Kidney (tissue), 13 donors: ENCODE measurements at regions not wholly inside any gene's neighbourhood (a gene's known extent, or its start where the extent isn't known, plus 50 kb on each side); places are given as distances from the start of the nearest gene placed in this dataset.
A peak's percentile ranks its signal among the peaks of the same experiment; 100 is the strongest.

Source experiments
- DNase-seq, 5 donors: peaks; one replicate each; pipeline ENCODE4 v3.0.0-alpha.2; 2013 to 2020
- FAIRE-seq: peaks from 2 replicates; lab custom pipeline; 2012; peaks lifted over from hg19 to GRCh38; lab: Jason Lieb, UNC
- H3K27ac ChIP-seq, 2 donors: one replicate each; pipeline ENCODE4 v1.7.0; 2013; ENCODE audit warnings: low read depth in 2 of 2, low read length in 2 of 2, inconsistent platforms in 1 of 2
- H3K27me3 ChIP-seq: one replicate; pipeline ENCODE4 v1.7.1; 2013; ENCODE audit warnings: low read length, inconsistent platforms; ENCODE audit not compliant: control insufficient read depth, insufficient read depth
- H3K36me3 ChIP-seq, 3 donors: one replicate each; pipeline versions ENCODE4 v1.7.0 to v1.7.1; 2013; ENCODE audit warnings: low read length in 3 of 3, control low read depth in 1 of 3, inconsistent platforms in 1 of 3; ENCODE audit not compliant: insufficient read depth in 3 of 3, control insufficient read depth in 2 of 3
- H3K4me1 ChIP-seq, 3 donors: one replicate each; pipeline versions ENCODE4 v1.7.0 to v1.7.1; 2013; ENCODE audit warnings: low read length in 3 of 3, inconsistent platforms in 1 of 3, low read depth in 1 of 3; ENCODE audit not compliant: control insufficient read depth in 2 of 3, insufficient read depth in 2 of 3
- H3K4me3 ChIP-seq, 3 donors: one replicate each; pipeline versions ENCODE4 v1.7.0 to v1.8.1; 2013; ENCODE audit warnings: low read length in 3 of 3, control low read depth in 1 of 3, inconsistent platforms in 1 of 3
- H3K9ac ChIP-seq, 3 donors: one replicate each; pipeline versions ENCODE4 v1.7.0 to v1.7.1; 2013; ENCODE audit warnings: low read length in 3 of 3, control low read depth in 1 of 3, inconsistent platforms in 1 of 3
- H3K9me3 ChIP-seq, 3 donors: one replicate each; pipeline versions ENCODE4 v1.7.0 to v1.7.1; 2013; ENCODE audit warnings: low read length in 3 of 3, control low read depth in 1 of 3, inconsistent platforms in 1 of 3; ENCODE audit not compliant: control insufficient read depth in 2 of 3, insufficient read depth in 1 of 3
- CTCF ChIP-seq: IDR thresholded peaks from 3 replicates; pipeline ENCODE4 v1.5.1; 2012; ENCODE audit warnings: mild to moderate bottlenecking, moderate library complexity, borderline replicate concordance; ENCODE audit not compliant: insufficient read depth; ENCODE audit errors: extremely low read depth
- intact Hi-C: fragments of 100-400 bp; cut with DNase I; formaldehyde crosslinking; loops from one replicate; pipeline ENCODE4 v1.11.1; 2022
- donor health status: control.
- donor health status: control.
- donor health status: control.
- donor health status: control.
- donor health status: control.
- donor health status: DM: yes; HTN: yes; CAD: no.
- donor health status: Normal renal cell carcinoma (clear cell type).

GRCh38 chr10:3500408-3500856 is 284.6 kb downstream of the KLF6 start:
- Histone ChIP-seq H3K36me3 (no peaks in the 10 kb centered on the region), H3K4me3 (no peak overlapping the region), H3K9ac (no peak overlapping the region), H3K27me3 (no peaks in the 10 kb centered on the region), H3K9me3 (no peaks in the 10 kb centered on the region), H3K4me1 (no peaks in the 10 kb centered on the region), H3K27ac (no peak overlapping the region)
- peak in 4 of 5 donors; percentile 35 to 66 (median 44) for DNase-seq
- TF ChIP-seq CTCF = no peak
- intact Hi-C loops = no loop called here
- FAIRE-seq = no peak

GRCh38 chr10:3499120-3499519 is 285.9 kb downstream of the KLF6 start:
- intact Hi-C loops = no loop called here
- Histone ChIP-seq H3K9me3 (no peaks in the 10 kb centered on the region), H3K4me3 (no peak overlapping the region), H3K4me1 (no peaks in the 10 kb centered on the region), H3K27ac (no peak overlapping the region), H3K9ac (no peak overlapping the region), H3K27me3 (no peaks in the 10 kb centered on the region), H3K36me3 (no peaks in the 10 kb centered on the region)
- no peak for FAIRE-seq
- TF ChIP-seq CTCF = no peak
- DNase-seq = no peak

- Histone ChIP-seq H3K4me1 (no peaks in the 10 kb centered on the region), H3K36me3 (no peaks in the 10 kb centered on the region), H3K9ac (no peak overlapping the region), H3K9me3 (no peaks in the 10 kb centered on the region), H3K4me3 (no peak overlapping the region), H3K27ac (no peak overlapping the region), H3K27me3 (no peaks in the 10 kb centered on the region)
- DNase-seq (no peak), FAIRE-seq (no peak)
- no peak for TF ChIP-seq CTCF
- intact Hi-C loops = no loop called here
Observed at GRCh38 chr10:3497581-3497980, 287.4 kb downstream of the KLF6 start.

GRCh38 chr10:3496138-3496537 is 288.9 kb downstream of the KLF6 start:
- intact Hi-C loops = no loop called here
- no peak for FAIRE-seq
- Histone ChIP-seq H3K36me3 (no peaks in the 10 kb centered on the region), H3K27ac (no peak overlapping the region), H3K9ac (no peak overlapping the region), H3K27me3 (no peaks in the 10 kb centered on the region), H3K9me3 (no peaks in the 10 kb centered on the region), H3K4me1 (no peaks in the 10 kb centered on the region), H3K4me3 (no peak overlapping the region)
- DNase-seq = no peak
- no peak for TF ChIP-seq CTCF
